Esophagus muscularis mucosa (tissue), 4 donors: ENCODE measurements at regions not wholly inside any gene's neighbourhood (a gene's known extent, or its start where the extent isn't known, plus 50 kb on each side); places are given as distances from the start of the nearest gene placed in this dataset.
"Not testable (repeated sequence)": the region's sequence is repeated elsewhere in the genome, so short reads cannot be mapped to it uniquely, and the experiment has no call there.

Source experiments
- EP300 ChIP-seq: sonication (generic); formaldehyde crosslinking; IDR thresholded peaks from one replicate; pipeline ENCODE4 v1.6.1; 2017; ENCODE audit warnings: antibody characterized with exemption
- POLR2A ChIP-seq: fragments of 450-650 bp; IDR thresholded peaks from one replicate; pipeline ENCODE4 v1.6.1; 2017; ENCODE audit warnings: antibody characterized with exemption, moderate library complexity, mild to moderate bottlenecking, low read depth
- POLR2AphosphoS5 ChIP-seq, 2 donors: sonication (generic); formaldehyde crosslinking; IDR thresholded peaks; one replicate each; pipeline ENCODE4 v1.6.1; 2017; ENCODE audit warnings: antibody characterized with exemption in 2 of 2
- TF ChIP-seq, protein P1 (sequence below), 3 experiments: fragments of 200-600 bp in 2 of 3; fragments of 450-650 bp in 1 of 3; sonication (generic) in 2 of 3; IDR thresholded peaks; one replicate each; pipeline ENCODE4 v1.5.1; 2017 to 2019; ENCODE audit warnings: antibody characterized with exemption in 3 of 3, mild to moderate bottlenecking in 2 of 3, moderate library complexity in 1 of 3

- TF ChIP-seq, protein P1, sequence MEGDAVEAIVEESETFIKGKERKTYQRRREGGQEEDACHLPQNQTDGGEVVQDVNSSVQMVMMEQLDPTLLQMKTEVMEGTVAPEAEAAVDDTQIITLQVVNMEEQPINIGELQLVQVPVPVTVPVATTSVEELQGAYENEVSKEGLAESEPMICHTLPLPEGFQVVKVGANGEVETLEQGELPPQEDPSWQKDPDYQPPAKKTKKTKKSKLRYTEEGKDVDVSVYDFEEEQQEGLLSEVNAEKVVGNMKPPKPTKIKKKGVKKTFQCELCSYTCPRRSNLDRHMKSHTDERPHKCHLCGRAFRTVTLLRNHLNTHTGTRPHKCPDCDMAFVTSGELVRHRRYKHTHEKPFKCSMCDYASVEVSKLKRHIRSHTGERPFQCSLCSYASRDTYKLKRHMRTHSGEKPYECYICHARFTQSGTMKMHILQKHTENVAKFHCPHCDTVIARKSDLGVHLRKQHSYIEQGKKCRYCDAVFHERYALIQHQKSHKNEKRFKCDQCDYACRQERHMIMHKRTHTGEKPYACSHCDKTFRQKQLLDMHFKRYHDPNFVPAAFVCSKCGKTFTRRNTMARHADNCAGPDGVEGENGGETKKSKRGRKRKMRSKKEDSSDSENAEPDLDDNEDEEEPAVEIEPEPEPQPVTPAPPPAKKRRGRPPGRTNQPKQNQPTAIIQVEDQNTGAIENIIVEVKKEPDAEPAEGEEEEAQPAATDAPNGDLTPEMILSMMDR (IDR thresholded peaks at IDR 0.05): not testable (repeated sequence)
- TF ChIP-seq EP300; POLR2A; POLR2AphosphoS5 (IDR thresholded peaks at IDR 0.05): not testable (repeated sequence)
Observed at GRCh38 chr6:137643210-137643609, 149.0 kb upstream of the OLIG3 start.
